ENCODE measurements at regions not wholly inside any gene's neighbourhood (a gene's known extent, or its start where the extent isn't known, plus 50 kb on each side); places are given as distances from the start of the nearest gene placed in this dataset.

- Histone ChIP-seq H3K4me1 (ENCODE audit: insufficient read depth) (peaks cover 1% of the 10 kb centered on the region), H3K4me3 (no peak overlapping the region), H3K27me3 (no peaks in the 10 kb centered on the region), H3K27ac (no peak overlapping the region), H3K9me3 (no peaks in the 10 kb centered on the region), H3K36me3 (no peaks in the 10 kb centered on the region)
- DNase-seq: no peak
- 24 to 39% (median 29%) methylated on average over 3 of the region's 3 CpGs for WGBS, 3 donors
- TF ChIP-seq CTCF (IDR thresholded peaks at IDR 0.05) (no peak), EP300 (IDR thresholded peaks at IDR 0.05) (no peak), POLR2A (IDR thresholded peaks at IDR 0.05) (no peak)
- intact Hi-C loops (cut with DNase I): no loop called here
Measured at GRCh38 chr18:55116863-55117262, 157.6 kb upstream of the CCDC68 start.

DNA sequence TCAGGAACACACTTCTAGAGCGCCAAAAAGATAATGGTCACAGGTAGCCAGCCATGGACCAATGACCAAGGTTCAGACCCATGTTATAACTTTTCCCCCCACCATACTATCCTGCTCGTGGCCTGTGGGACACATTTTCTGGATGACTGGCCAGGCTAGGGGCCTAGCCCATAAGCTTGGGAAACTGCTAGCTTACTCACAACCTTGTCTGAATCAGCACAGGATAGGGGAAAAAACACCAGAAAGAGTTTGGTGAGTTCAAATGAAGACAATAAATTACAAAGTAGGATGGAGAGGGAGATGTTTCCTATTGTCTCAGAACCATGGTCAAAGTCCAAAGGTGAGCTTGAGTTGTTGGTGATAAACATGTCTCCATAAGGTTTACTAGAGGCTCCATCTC lies 156.3 kb upstream of the CCDC68 start:
- peaks cover 1% of the 10 kb centered on the region for H3K4me1 ChIP-seq (ENCODE audit: insufficient read depth)
- H3K4me3 ChIP-seq: no peak overlapping the region
- H3K9me3 ChIP-seq: no peaks in the 10 kb centered on the region
- TF ChIP-seq POLR2A (IDR thresholded peaks at IDR 0.05): no peak
- H3K36me3 ChIP-seq: no peaks in the 10 kb centered on the region
- no peaks in the 10 kb centered on the region for H3K27me3 ChIP-seq
- 89 to 95% (median 94%) methylated on average over 2 of the region's 2 CpGs for WGBS, 3 donors
- intact Hi-C loops (cut with DNase I): no loop called here
- DNase-seq: no peak
- H3K27ac ChIP-seq: no peak overlapping the region

GRCh38 chr18:55114876-55115275 lies 155.6 kb upstream of the CCDC68 start:
- DNase-seq: no peak
- H3K27ac ChIP-seq: no peak overlapping the region
- WGBS, 3 donors: 8 to 25% (median 18%) methylated on average over 1 of the region's 1 CpG
- TF ChIP-seq EP300 (IDR thresholded peaks at IDR 0.05) (no peak), CTCF (IDR thresholded peaks at IDR 0.05) (no peak), POLR2A (IDR thresholded peaks at IDR 0.05) (no peak)
- H3K9me3 ChIP-seq: no peaks in the 10 kb centered on the region
- no peak overlapping the region for H3K4me3 ChIP-seq
- H3K4me1 ChIP-seq (ENCODE audit: insufficient read depth): peaks cover 1% of the 10 kb centered on the region
- no peaks in the 10 kb centered on the region for H3K27me3 ChIP-seq
- no peaks in the 10 kb centered on the region for H3K36me3 ChIP-seq
- intact Hi-C loops (cut with DNase I): no loop called here

DNA sequence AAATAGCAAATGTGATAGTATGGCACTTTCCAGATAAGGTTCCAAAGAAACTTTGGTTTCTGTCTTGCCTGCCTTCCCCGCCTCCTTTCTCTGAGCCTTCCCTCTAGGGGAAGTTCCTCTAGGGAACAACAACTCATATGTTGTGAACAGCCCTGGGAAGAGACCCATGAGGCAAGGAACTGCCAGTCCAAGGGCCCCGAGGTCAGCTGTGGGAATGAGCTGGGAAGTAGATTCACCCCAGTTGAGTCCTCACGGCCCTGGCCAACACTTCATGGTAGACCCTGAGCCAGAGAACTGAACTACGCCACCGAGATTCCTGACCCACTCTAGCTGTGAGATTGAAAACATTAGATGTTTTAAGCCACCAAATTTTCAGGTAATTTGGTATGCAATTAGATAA lies 154.5 kb upstream of the CCDC68 start:
- no peak overlapping the region for H3K4me3 ChIP-seq
- intact Hi-C loops (cut with DNase I): no loop called here
- H3K9me3 ChIP-seq: no peaks in the 10 kb centered on the region
- H3K27ac ChIP-seq: no peak overlapping the region
- WGBS, 3 donors: 85 to 92% (median 89%) methylated on average over 5 of the region's 5 CpGs
- H3K4me1 ChIP-seq (ENCODE audit: insufficient read depth): peaks cover 1% of the 10 kb centered on the region
- H3K27me3 ChIP-seq: no peaks in the 10 kb centered on the region
- DNase-seq: no peak
- H3K36me3 ChIP-seq: no peaks in the 10 kb centered on the region
- TF ChIP-seq EP300 (IDR thresholded peaks at IDR 0.05) (no peak), CTCF (IDR thresholded peaks at IDR 0.05) (no peak), POLR2A (IDR thresholded peaks at IDR 0.05) (no peak)

DNA sequence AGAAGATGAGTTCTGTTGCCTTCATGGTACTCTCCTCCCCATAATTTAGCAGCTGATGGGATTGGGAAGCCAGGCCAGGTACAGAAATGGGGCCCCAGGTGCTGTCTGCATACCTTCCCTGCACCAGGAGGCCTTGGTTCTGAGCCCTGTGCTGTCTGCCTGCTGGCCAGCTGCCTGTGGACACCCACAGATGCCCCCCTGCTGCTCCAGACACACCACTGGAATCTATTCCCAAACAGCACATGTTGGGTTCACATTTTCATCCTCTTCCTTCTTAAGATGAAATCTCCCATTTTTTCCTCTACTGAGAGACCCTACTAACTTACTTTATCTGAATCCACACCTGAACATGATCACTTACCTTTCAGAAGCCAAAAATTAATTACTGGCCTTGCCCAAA lies 152.0 kb upstream of the CCDC68 start:
- intact Hi-C loops (cut with DNase I): no loop called here
- TF ChIP-seq EP300 (IDR thresholded peaks at IDR 0.05) (no peak), CTCF (IDR thresholded peaks at IDR 0.05) (no peak), POLR2A (IDR thresholded peaks at IDR 0.05) (no peak)
- no peaks in the 10 kb centered on the region for H3K4me1 ChIP-seq (ENCODE audit: insufficient read depth)
- H3K27me3 ChIP-seq: no peaks in the 10 kb centered on the region
- no peak overlapping the region for H3K4me3 ChIP-seq
- no peaks in the 10 kb centered on the region for H3K9me3 ChIP-seq
- H3K27ac ChIP-seq: no peak overlapping the region
- DNase-seq: no peak
- H3K36me3 ChIP-seq: no peaks in the 10 kb centered on the region

All from ovary (tissue), 7 donors.